ENCODE measurements at regions not wholly inside any gene's neighbourhood (a gene's known extent, or its start where the extent isn't known, plus 50 kb on each side); places are given as distances from the start of the nearest gene placed in this dataset.
A peak's percentile ranks its signal among the peaks of the same experiment; 100 is the strongest.

- no peak for TF ChIP-seq CTCF (IDR thresholded peaks at IDR 0.05; ENCODE audit: insufficient read depth in 1 of 2, low read depth in 1 of 2, low read length in 1 of 2, severe bottlenecking in 1 of 2, unreplicated experiment in 1 of 2)
- intact Hi-C loops (cut with micrococcal nuclease; ENCODE audit: unreplicated experiment): no loop called here
- ChIA-PET POLR2A (no interaction called here), CTCF (no interaction called here)
- Histone ChIP-seq H3K9me3 (peaks cover 4% of the 10 kb centered on the region; the same call in 1 of the 2 replicates), H3K4me3 (ENCODE audit: low read depth, low read length) (no peak overlapping the region), H3K27me3 (replicated peaks; ENCODE audit: control insufficient read depth, insufficient read depth, low read length) (no peaks in the 10 kb centered on the region), H3K4me1 (peaks cover 4% of the 10 kb centered on the region; the same call in 1 of the 2 replicates), H3K36me3 (ENCODE audit: control insufficient read depth, insufficient read depth, low read length) (no peaks in the 10 kb centered on the region)
- H3K36me3 Mint-ChIP-seq (ENCODE audit: insufficient read depth, unreplicated experiment): no peaks in the 10 kb centered on the region
- no peaks in the 10 kb centered on the region for H3K27me3 Mint-ChIP-seq (ENCODE audit: insufficient read depth, unreplicated experiment)
- H3K4me3 Mint-ChIP-seq (ENCODE audit: unreplicated experiment): no peak overlapping the region
- no peak overlapping the region for H3K27ac Mint-ChIP-seq (ENCODE audit: unreplicated experiment)
- H3K4me1 Mint-ChIP-seq (ENCODE audit: low read depth, unreplicated experiment): peaks cover 10% of the 10 kb centered on the region
- peaks cover 9% of the 10 kb centered on the region for H3K9me3 Mint-ChIP-seq (ENCODE audit: unreplicated experiment)
- DNase-seq: no peak
- BruUV-seq (replicated peaks): no TSS peak
Measured at GRCh38 chr7:36001546-36001945, 151.5 kb upstream of the EEPD1 start.

GRCh38 chr7:36002900-36003299 is 150.2 kb upstream of the EEPD1 start:
- peaks cover 4% of the 10 kb centered on the region; the same call in 1 of the 2 replicates for H3K9me3 ChIP-seq
- BruUV-seq (replicated peaks): no TSS peak
- no peaks in the 10 kb centered on the region for H3K36me3 ChIP-seq (ENCODE audit: control insufficient read depth, insufficient read depth, low read length)
- Mint-ChIP-seq H3K4me3 (ENCODE audit: unreplicated experiment) (no peak overlapping the region), H3K36me3 (ENCODE audit: insufficient read depth, unreplicated experiment) (no peaks in the 10 kb centered on the region), H3K27ac (ENCODE audit: unreplicated experiment) (no peak overlapping the region), H3K9me3 (ENCODE audit: unreplicated experiment) (peaks cover 9% of the 10 kb centered on the region), H3K27me3 (ENCODE audit: insufficient read depth, unreplicated experiment) (no peaks in the 10 kb centered on the region), H3K4me1 (ENCODE audit: low read depth, unreplicated experiment) (peaks cover 10% of the 10 kb centered on the region)
- CTCF ChIA-PET: no interaction called here
- no peak overlapping the region for H3K4me3 ChIP-seq (ENCODE audit: low read depth, low read length)
- intact Hi-C loops (cut with micrococcal nuclease; ENCODE audit: unreplicated experiment): no loop called here
- no peaks in the 10 kb centered on the region for H3K27me3 ChIP-seq (replicated peaks; ENCODE audit: control insufficient read depth, insufficient read depth, low read length)
- no peak for TF ChIP-seq CTCF (IDR thresholded peaks at IDR 0.05; ENCODE audit: insufficient read depth in 1 of 2, low read depth in 1 of 2, low read length in 1 of 2, severe bottlenecking in 1 of 2, unreplicated experiment in 1 of 2)
- POLR2A ChIA-PET: no interaction called here
- peaks cover 4% of the 10 kb centered on the region; the same call in 1 of the 2 replicates for H3K4me1 ChIP-seq
- DNase-seq: peak in 1 of 2 experiments; percentile 13

- Mint-ChIP-seq H3K4me3 (ENCODE audit: unreplicated experiment) (no peak overlapping the region), H3K27me3 (ENCODE audit: insufficient read depth, unreplicated experiment) (no peaks in the 10 kb centered on the region)
Measured at GRCh38 chr7:36003343-36003742, 149.7 kb upstream of the EEPD1 start.

More at GRCh38 chr7:36003343-36003742, 149.7 kb upstream of the EEPD1 start:
- Histone ChIP-seq H3K4me3 (ENCODE audit: low read depth, low read length) (no peak overlapping the region), H3K27me3 (replicated peaks; ENCODE audit: control insufficient read depth, insufficient read depth, low read length) (no peaks in the 10 kb centered on the region), H3K4me1 (peaks cover 4% of the 10 kb centered on the region; the same call in 1 of the 2 replicates), H3K36me3 (ENCODE audit: control insufficient read depth, insufficient read depth, low read length) (no peaks in the 10 kb centered on the region), H3K9me3 (peaks cover 4% of the 10 kb centered on the region; the same call in 1 of the 2 replicates)
- CTCF ChIA-PET: no interaction called here
- POLR2A ChIA-PET: no interaction called here
- intact Hi-C loops (cut with micrococcal nuclease; ENCODE audit: unreplicated experiment): no loop called here
- TF ChIP-seq CTCF (IDR thresholded peaks at IDR 0.05; ENCODE audit: insufficient read depth in 1 of 2, low read depth in 1 of 2, low read length in 1 of 2, severe bottlenecking in 1 of 2, unreplicated experiment in 1 of 2): no peak
- Mint-ChIP-seq H3K36me3 (ENCODE audit: insufficient read depth, unreplicated experiment) (no peaks in the 10 kb centered on the region), H3K9me3 (ENCODE audit: unreplicated experiment) (peaks cover 9% of the 10 kb centered on the region), H3K27ac (ENCODE audit: unreplicated experiment) (no peak overlapping the region), H3K4me1 (ENCODE audit: low read depth, unreplicated experiment) (peaks cover 10% of the 10 kb centered on the region)
- no TSS peak for BruUV-seq (replicated peaks)
- DNase-seq: no peak
